SK-N-DZ (cell line): ENCODE measurements at regions not wholly inside any gene's neighbourhood (a gene's known extent, or its start where the extent isn't known, plus 50 kb on each side); places are given as distances from the start of the nearest gene placed in this dataset.

ENCODE experiments used
- DNase-seq: peaks from one replicate; pipeline ENCODE4 v3.0.0-alpha.2; 2015; ENCODE audit warnings: low spot score

DNA sequence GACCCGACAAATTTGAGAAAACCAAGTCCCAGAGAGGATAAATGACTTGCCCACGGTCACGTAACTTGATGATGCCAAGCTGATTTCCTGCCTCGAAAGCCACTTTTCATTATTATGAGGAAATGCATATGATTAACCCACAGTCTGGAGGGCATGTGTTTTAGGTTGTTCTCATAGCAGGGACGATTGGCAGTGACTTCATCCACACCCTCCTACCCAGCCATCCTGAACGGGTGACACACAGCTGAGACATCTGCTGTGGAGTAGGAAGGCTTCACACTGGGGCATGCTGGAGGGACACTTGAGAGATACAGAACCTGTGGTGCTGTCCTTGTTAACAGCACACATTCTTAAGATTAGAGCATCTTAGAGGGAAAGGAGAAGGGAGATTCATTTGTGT, 65.4 kb upstream of the WDFY2 start:
- no peak for DNase-seq

DNA sequence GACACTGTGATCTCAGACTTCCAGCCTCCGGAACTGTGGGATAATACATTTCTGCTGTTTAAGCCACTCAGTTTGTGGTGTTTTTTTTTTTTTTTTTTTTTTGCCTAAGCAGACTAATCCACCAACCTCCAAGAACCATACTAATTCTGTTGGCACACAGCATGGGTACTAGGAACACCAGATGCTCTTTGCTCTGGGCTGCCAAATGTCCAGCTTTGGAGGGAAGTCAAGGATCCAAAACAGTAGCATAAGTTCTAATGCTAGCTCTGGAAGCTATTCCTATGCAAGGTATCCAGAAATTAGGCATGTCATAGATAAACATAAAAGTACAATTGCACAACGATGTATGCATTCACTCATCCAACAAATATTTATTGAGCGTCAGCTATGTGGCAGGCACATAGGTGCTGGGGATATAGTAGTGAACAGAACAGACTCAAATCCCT, 64.5 kb upstream of the WDFY2 start:
- no peak for DNase-seq

- DNase-seq: no peak
Measured at GRCh38 chr13:51520524-51520923, 63.7 kb upstream of the WDFY2 start.

GRCh38 chr13:51523082-51523518, 61.2 kb upstream of the WDFY2 start:
- peak; percentile 89 for DNase-seq

DNA sequence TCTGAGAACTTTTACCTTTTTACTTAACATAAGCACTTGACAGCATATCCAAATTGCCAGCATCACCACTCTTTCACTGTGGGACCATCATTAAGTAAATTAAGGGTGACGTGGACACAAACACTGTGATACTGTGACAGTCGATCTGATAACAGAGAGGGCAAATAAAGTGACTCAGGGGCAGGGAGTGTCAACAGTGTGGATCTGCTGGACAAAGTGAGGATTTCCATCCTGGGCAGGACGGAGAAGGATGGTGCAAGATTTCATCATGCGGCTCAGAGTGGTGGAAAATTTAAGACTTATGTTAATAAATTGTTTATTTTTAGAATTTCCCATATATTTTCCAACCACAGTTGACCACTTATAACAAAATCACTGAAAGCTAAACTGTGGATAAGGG, 60.0 kb upstream of the WDFY2 start:
- peak; percentile 45 for DNase-seq

GRCh38 chr13:51524829-51525566, 59.3 kb upstream of the WDFY2 start:
- no peak for DNase-seq

GRCh38 chr13:51525567-51526167, 58.6 kb upstream of the WDFY2 start:
- no peak for DNase-seq

GRCh38 chr13:51526202-51526601, 58.1 kb upstream of the WDFY2 start:
- DNase-seq: no peak

- DNase-seq: no peak
Measured at GRCh38 chr13:51532736-51533197, 51.5 kb upstream of the WDFY2 start.

DNA sequence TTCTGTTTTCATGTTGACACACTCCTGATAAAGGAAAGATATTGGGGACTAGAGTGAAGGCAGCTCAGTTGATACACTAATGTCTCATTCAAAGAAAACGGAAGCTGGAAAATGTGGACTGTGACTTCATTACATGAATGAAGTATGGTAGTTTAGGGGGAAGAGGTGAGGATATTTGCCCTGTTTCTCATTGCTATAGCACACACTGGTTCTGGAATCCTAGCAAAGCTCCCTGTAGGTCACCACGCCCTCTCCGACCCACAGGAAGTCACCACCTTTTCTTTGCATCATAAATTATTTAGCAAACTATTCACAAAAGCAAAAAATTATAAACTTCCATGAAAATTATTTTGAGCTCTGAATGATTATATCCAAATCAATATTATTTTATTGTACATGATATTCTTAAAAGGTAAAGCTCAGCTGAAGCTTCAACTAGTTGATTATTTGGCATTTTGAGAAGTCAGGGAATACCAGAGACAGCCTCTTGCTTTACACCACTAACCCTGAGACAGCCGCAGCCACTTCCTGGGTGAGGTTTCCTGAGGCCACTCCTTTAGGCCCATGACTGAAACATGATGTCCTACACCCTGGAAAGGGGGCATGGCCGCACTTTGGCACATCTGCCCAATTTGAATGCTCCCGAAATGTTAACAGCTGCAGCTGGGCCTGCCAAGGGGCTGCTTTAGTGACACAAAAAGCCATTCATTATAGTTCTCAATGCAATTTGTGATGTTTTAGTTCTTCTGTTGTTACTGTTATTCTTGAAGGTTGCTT, 50.0 kb upstream of the WDFY2 start:
- no peak for DNase-seq
